Mesenchymal stem cell (in vitro differentiated cells and primary cell): ENCODE measurements at regions not wholly inside any gene's neighbourhood (a gene's known extent, or its start where the extent isn't known, plus 50 kb on each side); places are given as distances from the start of the nearest gene placed in this dataset.

Experiments used
- DNase-seq: peaks from one replicate; pipeline ENCODE4 v3.0.0-alpha.2; 2013
- H2AFZ ChIP-seq: one replicate; pipeline ENCODE4 v1.6.1; 2013; ENCODE audit warnings: low read depth, mild to moderate bottlenecking, control low read depth, inconsistent platforms, low read length, moderate library complexity
- H2AK5ac ChIP-seq: 2 replicates; pipeline ENCODE4 v1.6.1; 2013; ENCODE audit warnings: low read length, moderate library complexity, mild to moderate bottlenecking, inconsistent platforms; ENCODE audit not compliant: severe bottlenecking
- H2BK120ac ChIP-seq: one replicate; pipeline ENCODE4 v1.6.1; 2013; ENCODE audit warnings: low read depth, mild to moderate bottlenecking, inconsistent platforms, low read length, moderate library complexity
- H2BK12ac ChIP-seq, 2 experiments: one replicate each; pipeline ENCODE4 v1.6.1; 2013; ENCODE audit warnings: inconsistent platforms in 2 of 2, low read length in 2 of 2, mild to moderate bottlenecking in 2 of 2, moderate library complexity in 2 of 2, control low read depth in 1 of 2
- H2BK15ac ChIP-seq: one replicate; pipeline ENCODE4 v1.6.1; 2013; ENCODE audit warnings: mild to moderate bottlenecking, low read depth, inconsistent platforms; ENCODE audit not compliant: poor library complexity, severe bottlenecking
- H2BK5ac ChIP-seq: 2 replicates; pipeline ENCODE4 v1.6.1; 2013; ENCODE audit warnings: low read depth, mild to moderate bottlenecking, low read length, control low read depth, inconsistent platforms; ENCODE audit not compliant: poor library complexity, severe bottlenecking
- H3K14ac ChIP-seq, 2 experiments: one replicate each; pipeline ENCODE4 v1.6.1; 2013; ENCODE audit warnings: inconsistent platforms in 2 of 2, low read length in 2 of 2, control low read depth in 1 of 2, mild to moderate bottlenecking in 1 of 2, moderate library complexity in 1 of 2
- H3K18ac ChIP-seq, 2 experiments: one replicate each; pipeline ENCODE4 v1.6.1; 2013; ENCODE audit warnings: inconsistent platforms in 2 of 2, low read length in 2 of 2, control low read depth in 1 of 2, low read depth in 1 of 2, mild to moderate bottlenecking in 1 of 2
- H3K23ac ChIP-seq, 2 experiments: one replicate each; pipeline ENCODE4 v1.6.1; 2013; ENCODE audit warnings: inconsistent platforms in 2 of 2, low read length in 2 of 2, mild to moderate bottlenecking in 2 of 2, moderate library complexity in 2 of 2, control low read depth in 1 of 2
- H3K27ac ChIP-seq: 2 replicates; pipeline ENCODE4 v1.5.1; 2013; ENCODE audit warnings: mild to moderate bottlenecking, moderate library complexity, low read length, control low read depth, inconsistent platforms; ENCODE audit not compliant: poor library complexity, severe bottlenecking
- H3K27me3 ChIP-seq, 2 experiments: 2 replicates each; pipeline versions ENCODE4 v1.6.1 to v1.7.0; 2013; ENCODE audit warnings: low read length in 2 of 2, mild to moderate bottlenecking in 2 of 2, moderate library complexity in 2 of 2, control low read depth in 1 of 2, inconsistent platforms in 1 of 2; ENCODE audit not compliant: control insufficient read depth in 1 of 2, insufficient read depth in 1 of 2
- H3K36me3 ChIP-seq, 2 experiments: 2 replicates each; pipeline versions ENCODE4 v1.6.1 to v1.7.0; 2013; ENCODE audit warnings: low read length in 2 of 2, control low read depth in 1 of 2, inconsistent platforms in 1 of 2, low read depth in 1 of 2, mild to moderate bottlenecking in 1 of 2; ENCODE audit not compliant: insufficient read depth in 2 of 2, control insufficient read depth in 1 of 2
- H3K4ac ChIP-seq, 2 experiments: one replicate each; pipeline ENCODE4 v1.6.1; 2013; ENCODE audit warnings: inconsistent platforms in 2 of 2, low read length in 2 of 2, mild to moderate bottlenecking in 2 of 2, moderate library complexity in 2 of 2, control low read depth in 1 of 2, low read depth in 1 of 2
- H3K4me1 ChIP-seq: 2 replicates; pipeline ENCODE4 v1.6.1; 2013; ENCODE audit warnings: low read depth, low read length, control low read depth; ENCODE audit not compliant: control insufficient read depth, insufficient read depth
- H3K4me2 ChIP-seq: 2 replicates; pipeline ENCODE4 v1.6.1; 2013; ENCODE audit warnings: low read length, mild to moderate bottlenecking, inconsistent platforms; ENCODE audit not compliant: poor library complexity, severe bottlenecking
- H3K4me3 ChIP-seq, 2 experiments: 2 replicates each; pipeline versions ENCODE4 v1.5.1 to v1.7.0; 2013; ENCODE audit warnings: low read length in 2 of 2, mild to moderate bottlenecking in 2 of 2, control low read depth in 1 of 2, low read depth in 1 of 2; ENCODE audit not compliant: insufficient read depth in 1 of 2
- H3K79me1 ChIP-seq: replicated peaks from 2 replicates; pipeline ENCODE4 v1.6.1; 2013; ENCODE audit warnings: mild to moderate bottlenecking, control low read depth, low read length, inconsistent platforms; ENCODE audit not compliant: poor library complexity, severe bottlenecking
- H3K9ac ChIP-seq: 2 replicates; pipeline ENCODE4 v1.7.0; 2013; ENCODE audit warnings: mild to moderate bottlenecking, low read length, moderate library complexity
- H3K9me3 ChIP-seq: 2 replicates; pipeline ENCODE4 v1.7.0; 2013; ENCODE audit warnings: mild to moderate bottlenecking, low read length; ENCODE audit not compliant: control insufficient read depth
- H4K8ac ChIP-seq: one replicate; pipeline ENCODE4 v1.6.1; 2013; ENCODE audit warnings: inconsistent platforms, mild to moderate bottlenecking, low read length, moderate library complexity
- H4K91ac ChIP-seq: one replicate; pipeline ENCODE4 v1.6.1; 2013; ENCODE audit warnings: mild to moderate bottlenecking, low read length, inconsistent platforms
- WGBS: methylation state at CpG from one replicate; pipeline ENCODE4 v1.1.7; 2013; ENCODE audit warnings: mixed read lengths; 5-methylcytosine and 5-hydroxymethylcytosine counted together

DNA sequence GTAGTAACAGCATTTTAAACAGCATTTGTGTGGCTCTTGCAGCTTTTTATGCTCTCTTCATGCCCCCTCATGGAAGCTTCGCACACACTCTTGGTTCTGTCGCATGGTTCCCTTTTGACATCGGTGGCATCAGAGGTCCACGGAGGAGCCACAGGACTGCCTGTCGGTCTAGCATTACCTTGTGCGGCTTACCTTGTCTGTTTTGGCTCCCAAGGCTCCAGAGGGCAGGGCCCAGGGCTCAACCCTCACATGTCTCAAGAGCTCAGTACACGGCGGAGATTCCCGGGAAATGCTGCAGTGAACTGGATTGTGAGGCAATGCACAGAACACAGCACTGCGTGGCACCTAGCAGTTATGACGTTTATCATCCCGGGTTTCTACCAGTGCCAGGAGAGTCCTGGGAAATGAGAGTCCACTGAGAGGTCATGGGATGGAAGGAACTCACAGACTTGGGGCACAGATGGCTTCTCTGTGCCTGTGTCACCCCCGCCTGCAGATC lies 1015.8 kb downstream of the TBC1D22A start:
- Histone ChIP-seq H3K14ac (no peak overlapping the region), H3K18ac (no peak overlapping the region), H2BK15ac (no peak overlapping the region), H2BK5ac (no peak overlapping the region), H2BK12ac (no peak overlapping the region), H3K23ac (no peak overlapping the region), H4K8ac (no peak overlapping the region), H3K4ac (no peak overlapping the region), H3K9ac (no peak overlapping the region), H2AK5ac (no peak overlapping the region), H3K27me3 (no peaks in the 10 kb centered on the region), H4K91ac (no peak overlapping the region), H3K4me2 (no peak overlapping the region), H3K9me3 (no peaks in the 10 kb centered on the region), H3K4me3 (no peak overlapping the region), H3K79me1 (no peaks in the 10 kb centered on the region), H3K4me1 (no peaks in the 10 kb centered on the region), H3K27ac (no peak overlapping the region), H2BK120ac (no peak overlapping the region), H3K36me3 (no peaks in the 10 kb centered on the region), H2AFZ (no peak overlapping the region)
- WGBS: 88% methylated on average over 13 of the region's 13 CpGs
- no peak for DNase-seq

DNA sequence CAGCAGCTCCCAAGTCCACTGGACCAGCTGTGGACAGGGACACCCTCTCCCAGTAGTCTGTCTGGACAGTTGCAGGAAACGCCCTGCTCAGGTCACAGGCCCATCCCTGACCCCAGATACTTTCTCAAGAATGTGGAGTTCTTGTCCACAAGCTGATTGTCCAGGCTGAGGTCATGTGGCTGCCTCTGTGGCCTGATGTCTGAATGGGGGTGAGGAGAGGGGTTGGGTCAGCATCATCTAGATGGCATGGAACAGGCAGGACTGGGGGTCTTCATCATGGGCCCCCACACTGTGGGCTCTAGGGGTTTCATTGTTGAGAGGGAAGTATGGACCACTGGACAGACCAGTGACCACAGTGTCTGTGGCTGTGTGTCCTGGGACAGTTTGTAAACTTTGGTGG lies 1015.0 kb downstream of the TBC1D22A start:
- Histone ChIP-seq H4K8ac (no peak overlapping the region), H3K27ac (no peak overlapping the region), H2BK12ac (no peak overlapping the region), H3K4me1 (no peaks in the 10 kb centered on the region), H2AFZ (no peak overlapping the region), H3K4me2 (no peak overlapping the region), H4K91ac (no peak overlapping the region), H3K4me3 (no peak overlapping the region), H3K14ac (no peak overlapping the region), H3K79me1 (no peaks in the 10 kb centered on the region), H3K9ac (no peak overlapping the region), H2AK5ac (no peak overlapping the region), H3K27me3 (no peaks in the 10 kb centered on the region), H3K9me3 (no peaks in the 10 kb centered on the region), H3K36me3 (no peaks in the 10 kb centered on the region), H3K4ac (no peak overlapping the region), H2BK15ac (no peak overlapping the region), H2BK5ac (no peak overlapping the region), H2BK120ac (no peak overlapping the region), H3K23ac (no peak overlapping the region), H3K18ac (no peak overlapping the region)
- 0% methylated on average over 1 of the region's 1 CpG for WGBS
- DNase-seq: no peak

DNA sequence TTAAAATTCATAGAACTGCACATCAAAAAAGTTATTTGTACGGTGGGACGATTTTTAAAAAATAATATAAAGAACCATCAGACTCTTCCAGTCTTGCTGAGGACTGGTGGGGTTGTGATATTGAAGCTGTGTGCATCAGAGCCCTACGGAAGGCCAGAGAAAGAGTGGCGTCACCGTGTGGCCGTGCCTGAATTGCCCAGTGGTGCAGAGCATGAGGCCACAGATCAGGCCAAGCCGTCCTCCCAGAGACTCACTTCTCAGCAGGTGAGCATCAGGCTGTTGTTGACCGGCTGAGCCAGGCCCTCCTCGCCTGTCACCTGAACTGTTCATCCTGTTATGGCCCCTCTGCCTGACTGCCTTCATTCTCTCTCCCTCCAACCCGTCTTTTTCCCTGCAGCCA lies 1013.9 kb downstream of the TBC1D22A start:
- H3K9ac ChIP-seq: no peak overlapping the region
- H3K4me2 ChIP-seq: no peak overlapping the region
- H3K14ac ChIP-seq: no peak overlapping the region
- H3K4ac ChIP-seq: no peak overlapping the region
- H2AK5ac ChIP-seq: no peak overlapping the region
- H4K8ac ChIP-seq: no peak overlapping the region
- H3K4me3 ChIP-seq: no peak overlapping the region
- H2BK120ac ChIP-seq: no peak overlapping the region
- no peaks in the 10 kb centered on the region for H3K9me3 ChIP-seq
- no peak overlapping the region for H2BK5ac ChIP-seq
- no peak overlapping the region for H2BK12ac ChIP-seq
- no peak overlapping the region for H2BK15ac ChIP-seq
- H4K91ac ChIP-seq: no peak overlapping the region
- H3K27ac ChIP-seq: no peak overlapping the region
- H3K36me3 ChIP-seq: no peaks in the 10 kb centered on the region
- H3K79me1 ChIP-seq: no peaks in the 10 kb centered on the region
- no peak overlapping the region for H3K23ac ChIP-seq
- H3K4me1 ChIP-seq: no peaks in the 10 kb centered on the region
- 62% methylated on average over 8 of the region's 10 CpGs for WGBS
- H2AFZ ChIP-seq: no peak overlapping the region
- no peak overlapping the region for H3K18ac ChIP-seq
- H3K27me3 ChIP-seq: no peaks in the 10 kb centered on the region
- DNase-seq: no peak

DNA sequence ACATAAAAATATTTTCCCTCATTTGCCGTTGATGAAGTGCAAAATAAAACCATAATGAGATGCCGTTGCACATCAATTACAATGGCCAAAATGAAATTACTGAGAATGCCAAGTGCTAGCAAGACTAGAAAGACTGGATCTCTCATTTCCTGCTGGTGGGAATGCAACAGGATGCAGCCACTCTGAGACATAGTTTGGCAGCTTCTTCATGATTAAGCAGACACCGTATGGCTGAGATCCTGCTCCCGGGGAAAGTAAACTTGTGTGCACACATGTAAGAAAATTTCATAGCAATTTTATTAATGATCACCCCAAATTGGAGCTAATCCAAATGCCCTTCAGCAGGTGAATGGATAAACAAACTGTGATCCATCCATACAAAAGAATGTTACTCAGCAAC lies 1013.2 kb downstream of the TBC1D22A start:
- H3K4me2 ChIP-seq: no peak overlapping the region
- H2BK15ac ChIP-seq: no peak overlapping the region
- H2BK120ac ChIP-seq: no peak overlapping the region
- H4K8ac ChIP-seq: no peak overlapping the region
- H3K79me1 ChIP-seq: no peaks in the 10 kb centered on the region
- no peak overlapping the region for H3K23ac ChIP-seq
- no peak overlapping the region for H2BK12ac ChIP-seq
- 80% methylated on average over 4 of the region's 4 CpGs for WGBS
- H2BK5ac ChIP-seq: no peak overlapping the region
- H3K18ac ChIP-seq: no peak overlapping the region
- no peak overlapping the region for H3K27ac ChIP-seq
- H3K9me3 ChIP-seq: no peaks in the 10 kb centered on the region
- no peak for DNase-seq
- H3K27me3 ChIP-seq: no peaks in the 10 kb centered on the region
- H3K4me3 ChIP-seq: no peak overlapping the region
- no peak overlapping the region for H2AFZ ChIP-seq
- no peak overlapping the region for H2AK5ac ChIP-seq
- H3K4me1 ChIP-seq: no peaks in the 10 kb centered on the region
- no peak overlapping the region for H3K9ac ChIP-seq
- H3K4ac ChIP-seq: no peak overlapping the region
- H4K91ac ChIP-seq: no peak overlapping the region
- H3K14ac ChIP-seq: no peak overlapping the region
- no peaks in the 10 kb centered on the region for H3K36me3 ChIP-seq
